DOHH2 (cell line): ENCODE measurements at regions not wholly inside any gene's neighbourhood (a gene's known extent, or its start where the extent isn't known, plus 50 kb on each side); places are given as distances from the start of the nearest gene placed in this dataset.

Experiments
- H3F3A ChIP-seq: fragments of 200-600 bp; sonication (generic), shearing (Covaris generic); 2 replicates; pipeline ENCODE4 v1.6.0; 2016; ENCODE audit warnings: antibody characterized with exemption, mild to moderate bottlenecking; ENCODE audit not compliant: control insufficient read depth, insufficient read depth
- H3K27ac ChIP-seq: fragments of 200-600 bp; sonication (generic); 2 replicates; pipeline ENCODE4 v1.5.1; 2014; ENCODE audit warnings: low read depth, mild to moderate bottlenecking, low read length, moderate library complexity
- H3K27me3 ChIP-seq: fragments of 200-600 bp; sonication (generic); 2 replicates; pipeline ENCODE4 v1.6.1; 2014; ENCODE audit warnings: mild to moderate bottlenecking, low read length, mixed read lengths; ENCODE audit not compliant: control insufficient read depth
- H3K36me3 ChIP-seq: fragments of 200-600 bp; sonication (generic); 2 replicates; pipeline ENCODE4 v1.6.1; 2014; ENCODE audit warnings: mild to moderate bottlenecking, low read length, moderate library complexity, mixed read lengths; ENCODE audit not compliant: control insufficient read depth
- H3K4me1 ChIP-seq: fragments of 200-600 bp; sonication (generic); 2 replicates; pipeline ENCODE4 v1.6.1; 2014; ENCODE audit warnings: mild to moderate bottlenecking, low read length, mixed read lengths; ENCODE audit not compliant: control insufficient read depth
- H3K4me2 ChIP-seq: fragments of 200-600 bp; sonication (generic); 2 replicates; pipeline ENCODE4 v1.6.0; 2014; ENCODE audit warnings: mild to moderate bottlenecking, low read length, moderate library complexity
- H3K4me3 ChIP-seq: fragments of 200-600 bp; sonication (generic); 2 replicates; pipeline ENCODE4 v1.5.1; 2014; ENCODE audit warnings: mild to moderate bottlenecking, low read length, mixed read lengths
- H3K79me2 ChIP-seq: fragments of 200-600 bp; sonication (generic); 2 replicates; pipeline ENCODE4 v1.6.1; 2014; ENCODE audit warnings: mild to moderate bottlenecking, low read length, mixed read lengths; ENCODE audit not compliant: control insufficient read depth
- H3K9me2 ChIP-seq: fragments of 200-600 bp; sonication (generic); replicated peaks from 2 replicates; pipeline ENCODE4 v1.6.1; 2014; ENCODE audit warnings: mild to moderate bottlenecking, low read length, mixed read lengths; ENCODE audit not compliant: control insufficient read depth
- H3K9me3 ChIP-seq: fragments of 200-600 bp; sonication (generic); 2 replicates; pipeline ENCODE4 v1.6.1; 2014; ENCODE audit warnings: antibody characterized with exemption, low read length, mixed read lengths; ENCODE audit not compliant: control insufficient read depth, insufficient read depth
- H4K20me1 ChIP-seq: fragments of 200-600 bp; sonication (generic); 2 replicates; pipeline ENCODE4 v1.6.0; 2014; ENCODE audit warnings: low read depth, mild to moderate bottlenecking, antibody characterized with exemption, low read length, moderate library complexity; ENCODE audit not compliant: control insufficient read depth, insufficient read depth
- CTCF ChIP-seq: fragments of 200-600 bp; sonication (generic); IDR thresholded peaks from one replicate; pipeline ENCODE4 v1.5.1; 2014; ENCODE audit warnings: antibody characterized with exemption, mild to moderate bottlenecking, low read depth, low read length; ENCODE audit not compliant: poor library complexity, severe bottlenecking
- EZH2phosphoT487 ChIP-seq: fragments of 200-600 bp; sonication (generic); IDR thresholded peaks from 2 replicates; pipeline ENCODE4 v1.6.1; 2017; ENCODE audit warnings: borderline replicate concordance, mild to moderate bottlenecking, antibody characterized with exemption, low read length, moderate library complexity, mixed read lengths

DNA sequence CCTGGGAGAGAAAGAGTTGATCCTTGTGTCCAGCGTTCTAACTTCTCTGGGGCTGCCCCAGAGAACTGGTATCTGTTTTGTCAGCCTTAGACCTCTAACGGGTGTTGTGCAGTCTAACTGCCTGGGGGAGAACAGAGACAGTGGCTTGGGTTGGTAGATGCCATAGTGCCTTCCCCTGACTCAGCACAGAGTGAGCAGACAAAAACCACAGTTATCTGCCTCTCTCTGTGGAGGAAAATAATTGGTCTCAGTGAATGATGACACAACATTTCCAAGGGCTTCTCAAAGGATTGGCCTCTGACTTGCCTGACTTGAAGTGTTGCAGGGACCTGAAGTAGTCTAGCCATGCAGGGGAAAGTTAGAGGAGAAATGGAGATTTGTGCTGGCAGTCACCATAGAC is 226.2 kb upstream of the MAN1A1 start:
- Histone ChIP-seq H3K4me1 (no peaks in the 10 kb centered on the region), H3K4me3 (no peak overlapping the region), H3K36me3 (no peaks in the 10 kb centered on the region), H3K4me2 (no peak overlapping the region), H3K27me3 (no peaks in the 10 kb centered on the region), H3F3A (no peaks in the 10 kb centered on the region), H4K20me1 (no peaks in the 10 kb centered on the region), H3K79me2 (no peaks in the 10 kb centered on the region), H3K27ac (no peak overlapping the region), H3K9me2 (no peaks in the 10 kb centered on the region), H3K9me3 (no peaks in the 10 kb centered on the region)
- TF ChIP-seq EZH2phosphoT487 (no peak), CTCF (no peak)

GRCh38 chr6:119568580-119568979 is 219.0 kb upstream of the MAN1A1 start:
- no peak overlapping the region for H3K4me2 ChIP-seq
- TF ChIP-seq EZH2phosphoT487 (no peak), CTCF (no peak)
- H3K79me2 ChIP-seq = no peaks in the 10 kb centered on the region
- no peaks in the 10 kb centered on the region for H3K9me3 ChIP-seq
- H4K20me1 ChIP-seq = no peaks in the 10 kb centered on the region
- no peaks in the 10 kb centered on the region for H3K9me2 ChIP-seq
- H3K4me3 ChIP-seq = no peak overlapping the region
- H3K36me3 ChIP-seq = no peaks in the 10 kb centered on the region
- H3K27me3 ChIP-seq = no peaks in the 10 kb centered on the region
- H3K4me1 ChIP-seq = no peaks in the 10 kb centered on the region
- H3K27ac ChIP-seq = no peak overlapping the region
- H3F3A ChIP-seq = no peaks in the 10 kb centered on the region

DNA sequence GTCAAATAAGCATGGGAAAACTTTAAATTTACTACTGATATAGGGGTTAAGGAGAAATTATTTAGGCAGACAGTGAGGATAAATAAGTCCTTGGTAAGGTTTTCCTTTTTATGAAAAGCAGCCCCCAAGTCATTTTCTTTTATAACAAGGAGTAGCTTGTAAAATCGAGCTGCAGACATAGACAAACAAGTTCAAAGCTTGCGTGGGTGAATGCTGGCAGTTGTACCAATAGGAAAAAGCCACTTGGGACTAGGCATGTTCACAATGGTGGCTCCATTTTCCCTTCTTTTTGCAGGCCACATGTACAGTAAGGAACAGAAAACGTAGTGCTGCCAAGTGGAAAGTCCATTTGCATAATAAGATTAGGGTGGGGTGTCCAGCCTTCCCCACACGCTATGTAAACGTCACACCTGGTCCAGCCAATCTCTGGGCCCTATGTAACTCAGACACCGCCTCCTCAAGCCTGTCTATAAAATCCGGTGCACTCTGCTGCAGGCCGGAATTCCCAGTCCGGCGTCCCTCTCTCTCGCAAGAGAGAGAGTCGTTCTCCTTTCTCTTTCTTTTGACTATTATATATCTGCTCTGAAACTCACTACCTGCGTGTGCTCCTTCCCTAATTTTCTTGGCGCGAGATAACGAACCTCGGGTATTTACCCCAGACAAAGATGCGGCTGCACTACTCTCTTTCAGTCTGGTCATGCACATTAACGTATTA is 217.1 kb upstream of the MAN1A1 start:
- H3K27me3 ChIP-seq = no peaks in the 10 kb centered on the region
- H3K4me1 ChIP-seq = no peaks in the 10 kb centered on the region
- H4K20me1 ChIP-seq = no peaks in the 10 kb centered on the region
- no peaks in the 10 kb centered on the region for H3K9me2 ChIP-seq
- H3K79me2 ChIP-seq = no peaks in the 10 kb centered on the region
- TF ChIP-seq CTCF (no peak), EZH2phosphoT487 (no peak)
- no peaks in the 10 kb centered on the region for H3K9me3 ChIP-seq
- H3K36me3 ChIP-seq = no peaks in the 10 kb centered on the region
- H3F3A ChIP-seq = no peaks in the 10 kb centered on the region
- no peak overlapping the region for H3K4me3 ChIP-seq
- H3K4me2 ChIP-seq = no peak overlapping the region
- no peak overlapping the region for H3K27ac ChIP-seq
